Activated B cell treated with CpG ODN at 0.5 μM for 24 hours (primary cell): ENCODE measurements at regions not wholly inside any gene's neighbourhood (a gene's known extent, or its start where the extent isn't known, plus 50 kb on each side); places are given as distances from the start of the nearest gene placed in this dataset.

Source experiments
- ATAC-seq: fragments of 200-7000 bp; cut with Tn5 transposase; one replicate; pipeline ENCODE4 v1.10.0; 2021; ENCODE audit warnings: low read depth, mild to moderate bottlenecking, moderate library complexity
- CTCF ChIA-PET: fragments of 350-600 bp; sonication (Branson Sonifier 250); formaldehyde crosslinking; loops from one replicate; lab custom pipeline; 2021; ENCODE audit warnings: antibody characterized with exemption; lab: Charles Lee
- POLR2A ChIA-PET: fragments of 350-600 bp; sonication (Branson Sonifier 250); formaldehyde crosslinking; loops from one replicate; lab custom pipeline; 2021; ENCODE audit warnings: antibody characterized with exemption; lab: Charles Lee
- DNase-seq: peaks from one replicate; pipeline ENCODE4 v3.0.0; 2022
- H3K27ac Mint-ChIP-seq: one replicate; pipeline ENCODE4 v1.8.0; 2020; ENCODE audit warnings: mixed read lengths
- H3K27me3 Mint-ChIP-seq: one replicate; pipeline ENCODE4 v1.8.0; 2021; ENCODE audit warnings: mixed read lengths
- H3K36me3 Mint-ChIP-seq: one replicate; pipeline ENCODE4 v1.8.0; 2021; ENCODE audit warnings: low read depth, mixed read lengths
- H3K4me1 Mint-ChIP-seq: one replicate; pipeline ENCODE4 v1.8.0; 2021; ENCODE audit warnings: mixed read lengths
- H3K4me3 Mint-ChIP-seq: one replicate; pipeline ENCODE4 v1.8.0; 2020; ENCODE audit warnings: mild to moderate bottlenecking, mixed read lengths
- H3K9me3 Mint-ChIP-seq: one replicate; pipeline ENCODE4 v1.8.0; 2020; ENCODE audit warnings: mixed read lengths
- intact Hi-C: fragments of 100-400 bp; cut with micrococcal nuclease; formaldehyde crosslinking; loops from one replicate; pipeline ENCODE4 v1.15.1; 2024
- TF ChIP-seq, protein P1 (sequence below): fragments of 200-600 bp; IDR thresholded peaks from one replicate; pipeline ENCODE4 v1.8.0; 2022; ENCODE audit warnings: antibody characterized with exemption, mild to moderate bottlenecking

DNA sequence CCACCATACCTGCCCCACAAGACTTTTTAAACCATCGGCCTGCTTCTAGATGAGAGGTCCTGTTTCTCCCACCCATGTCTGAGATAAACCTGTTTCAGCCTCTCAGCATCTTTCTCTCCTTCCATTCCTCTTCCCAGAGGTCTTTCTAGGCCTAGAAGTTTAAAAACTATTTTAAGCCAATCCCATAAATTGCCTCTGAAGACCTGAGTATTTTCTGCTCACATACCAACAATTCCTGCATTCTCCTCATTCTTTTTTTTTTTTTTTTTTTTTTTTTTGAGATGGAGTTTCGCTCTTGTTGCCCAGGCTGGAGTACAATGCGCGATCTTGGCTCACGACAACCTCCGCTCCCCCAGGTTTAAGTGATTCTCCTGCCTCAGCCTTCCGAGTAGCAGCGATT lies 262.9 kb upstream of the AUTS2 start:
- CTCF ChIA-PET, result no interaction called here

DNA sequence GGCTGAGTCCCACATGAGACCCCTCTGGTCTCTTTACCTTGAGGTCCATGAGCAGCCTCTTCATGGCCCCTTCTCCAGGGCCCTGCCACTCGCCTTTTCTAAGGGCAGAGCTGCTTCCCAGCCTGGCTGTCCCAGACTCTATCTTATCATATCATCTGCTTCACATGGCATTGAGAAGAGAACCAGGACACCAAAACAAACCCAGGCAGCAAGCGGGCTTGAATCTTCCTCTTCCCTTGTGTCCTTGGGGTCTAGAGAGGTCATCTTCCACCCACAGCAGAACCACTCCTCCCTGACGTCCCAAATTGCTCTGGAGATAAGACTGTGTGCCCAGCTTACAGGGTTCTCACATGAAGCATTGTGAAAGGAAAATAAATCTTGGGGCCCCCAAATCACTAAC lies 261.3 kb upstream of the AUTS2 start:
- TF ChIP-seq, protein P1, sequence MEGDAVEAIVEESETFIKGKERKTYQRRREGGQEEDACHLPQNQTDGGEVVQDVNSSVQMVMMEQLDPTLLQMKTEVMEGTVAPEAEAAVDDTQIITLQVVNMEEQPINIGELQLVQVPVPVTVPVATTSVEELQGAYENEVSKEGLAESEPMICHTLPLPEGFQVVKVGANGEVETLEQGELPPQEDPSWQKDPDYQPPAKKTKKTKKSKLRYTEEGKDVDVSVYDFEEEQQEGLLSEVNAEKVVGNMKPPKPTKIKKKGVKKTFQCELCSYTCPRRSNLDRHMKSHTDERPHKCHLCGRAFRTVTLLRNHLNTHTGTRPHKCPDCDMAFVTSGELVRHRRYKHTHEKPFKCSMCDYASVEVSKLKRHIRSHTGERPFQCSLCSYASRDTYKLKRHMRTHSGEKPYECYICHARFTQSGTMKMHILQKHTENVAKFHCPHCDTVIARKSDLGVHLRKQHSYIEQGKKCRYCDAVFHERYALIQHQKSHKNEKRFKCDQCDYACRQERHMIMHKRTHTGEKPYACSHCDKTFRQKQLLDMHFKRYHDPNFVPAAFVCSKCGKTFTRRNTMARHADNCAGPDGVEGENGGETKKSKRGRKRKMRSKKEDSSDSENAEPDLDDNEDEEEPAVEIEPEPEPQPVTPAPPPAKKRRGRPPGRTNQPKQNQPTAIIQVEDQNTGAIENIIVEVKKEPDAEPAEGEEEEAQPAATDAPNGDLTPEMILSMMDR, result no peak
- no peak for ATAC-seq
- intact Hi-C loops, result no loop called here
- ChIA-PET POLR2A (no interaction called here), CTCF (no interaction called here)
- no peaks in the 10 kb centered on the region for H3K9me3 Mint-ChIP-seq
- H3K27ac Mint-ChIP-seq, result no peak overlapping the region
- H3K4me1 Mint-ChIP-seq, result no peaks in the 10 kb centered on the region
- no peak overlapping the region for H3K4me3 Mint-ChIP-seq
- no peak for DNase-seq
- no peaks in the 10 kb centered on the region for H3K36me3 Mint-ChIP-seq
- no peaks in the 10 kb centered on the region for H3K27me3 Mint-ChIP-seq

More for the DNA sequence above, 262.9 kb upstream of the AUTS2 start:
- H3K27me3 Mint-ChIP-seq, result no peaks in the 10 kb centered on the region
- H3K36me3 Mint-ChIP-seq, result no peaks in the 10 kb centered on the region
- POLR2A ChIA-PET, result no interaction called here
- no peak overlapping the region for H3K4me3 Mint-ChIP-seq
- no peak for DNase-seq
- peaks cover 4% of the 10 kb centered on the region for H3K9me3 Mint-ChIP-seq
- intact Hi-C loops, result no loop called here
- no peak overlapping the region for H3K27ac Mint-ChIP-seq
- TF ChIP-seq, protein P1, result no peak
- no peaks in the 10 kb centered on the region for H3K4me1 Mint-ChIP-seq
- ATAC-seq, result no peak

DNA sequence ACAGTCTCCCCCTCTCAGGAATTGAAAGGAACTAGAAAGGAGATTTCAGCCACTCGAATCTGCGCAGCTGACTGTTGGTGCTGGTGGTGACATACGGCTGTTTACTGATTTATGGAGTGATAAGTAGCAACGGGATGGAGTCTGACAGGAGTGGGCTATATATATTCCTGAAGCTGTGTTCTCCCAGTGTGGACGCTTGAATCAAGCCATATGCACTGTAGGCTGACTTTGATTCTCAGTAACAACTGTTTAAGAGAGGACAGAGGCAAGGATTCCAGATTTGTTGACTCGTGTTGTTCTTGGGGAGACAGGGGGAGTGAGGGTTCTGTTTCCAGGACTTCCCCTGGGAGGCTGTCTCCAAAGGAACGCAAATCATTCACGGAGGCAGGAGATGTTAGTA lies 260.1 kb upstream of the AUTS2 start:
- no peak for ATAC-seq
- intact Hi-C loops, result no loop called here
- Mint-ChIP-seq H3K36me3 (no peaks in the 10 kb centered on the region), H3K4me3 (no peak overlapping the region), H3K27ac (no peak overlapping the region), H3K9me3 (no peaks in the 10 kb centered on the region), H3K27me3 (no peaks in the 10 kb centered on the region), H3K4me1 (no peaks in the 10 kb centered on the region)
- TF ChIP-seq, protein P1, result no peak
- DNase-seq, result no peak
- ChIA-PET POLR2A (no interaction called here), CTCF (no interaction called here)

DNA sequence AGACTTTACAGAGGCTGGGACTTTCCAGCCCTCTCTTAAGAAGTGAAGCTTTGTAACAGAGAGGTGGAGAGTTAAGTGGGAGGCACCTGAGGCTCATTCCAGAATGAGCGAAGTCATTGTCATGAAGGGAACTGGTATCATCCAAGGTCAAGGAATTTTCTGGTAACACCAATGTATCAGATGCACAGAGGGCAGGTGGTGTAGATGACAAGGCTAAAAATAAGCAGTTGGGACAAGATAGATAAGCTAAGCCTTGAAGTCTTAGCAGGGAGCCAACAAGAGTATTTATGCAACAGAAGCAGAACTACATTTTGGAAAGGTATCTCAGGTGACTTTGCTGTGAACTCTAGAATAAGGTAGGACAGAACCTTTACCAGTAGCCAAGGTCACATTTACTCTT lies 257.0 kb upstream of the AUTS2 start:
- Mint-ChIP-seq H3K36me3 (no peaks in the 10 kb centered on the region), H3K4me1 (no peaks in the 10 kb centered on the region), H3K27me3 (no peaks in the 10 kb centered on the region), H3K27ac (no peak overlapping the region), H3K9me3 (peaks cover 4% of the 10 kb centered on the region), H3K4me3 (no peak overlapping the region)
- TF ChIP-seq, protein P1, result no peak
- CTCF ChIA-PET, result no interaction called here
- intact Hi-C loops, result no loop called here
- POLR2A ChIA-PET, result no interaction called here
- ATAC-seq (no peak), DNase-seq (no peak)

DNA sequence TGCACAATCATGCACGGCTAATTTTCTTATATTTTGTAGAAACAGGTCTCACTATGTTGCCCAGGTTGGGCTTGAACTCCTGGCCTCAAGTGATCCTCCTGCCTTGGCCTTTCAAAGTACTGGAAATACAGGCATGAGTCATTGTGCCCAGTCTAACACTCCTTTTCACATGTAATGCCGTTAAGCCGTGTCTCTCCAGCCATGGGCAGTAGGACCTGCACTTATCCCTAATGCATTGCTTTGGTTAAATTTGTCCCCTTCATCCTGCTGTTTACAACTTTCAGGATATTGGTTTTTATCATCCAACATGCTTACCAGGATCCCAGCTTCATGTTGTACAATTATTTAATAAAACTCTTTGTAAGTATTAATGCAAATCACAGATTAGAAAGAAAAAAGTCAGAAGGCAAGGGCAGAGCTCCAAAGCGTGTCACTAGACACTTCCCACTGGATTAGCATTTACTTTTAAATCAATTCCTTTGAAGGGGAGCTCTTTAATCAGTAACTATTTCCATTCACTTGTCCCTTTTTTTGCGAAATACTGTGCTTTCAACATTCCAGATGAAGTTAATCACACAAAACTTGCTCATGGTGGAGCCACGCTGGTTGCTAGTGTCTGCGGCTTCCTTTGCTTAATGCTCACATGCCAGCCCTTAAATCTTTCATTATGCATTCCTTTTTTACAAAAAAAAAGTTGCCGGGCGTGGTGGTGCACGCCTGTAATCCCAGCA lies 256.0 kb upstream of the AUTS2 start:
- peaks cover 4% of the 10 kb centered on the region for H3K9me3 Mint-ChIP-seq
- TF ChIP-seq, protein P1, result no peak
- ChIA-PET CTCF (no interaction called here), POLR2A (no interaction called here)
- no peaks in the 10 kb centered on the region for H3K36me3 Mint-ChIP-seq
- no peak overlapping the region for H3K27ac Mint-ChIP-seq
- ATAC-seq, result no peak
- H3K4me3 Mint-ChIP-seq, result no peak overlapping the region
- no peaks in the 10 kb centered on the region for H3K4me1 Mint-ChIP-seq
- intact Hi-C loops, result no loop called here
- no peak for DNase-seq
- H3K27me3 Mint-ChIP-seq, result no peaks in the 10 kb centered on the region
